Skeletal muscle cell (primary cell): ENCODE measurements at regions not wholly inside any gene's neighbourhood (a gene's known extent, or its start where the extent isn't known, plus 50 kb on each side); places are given as distances from the start of the nearest gene placed in this dataset.

Experiments
- DNase-seq: peaks from one replicate; pipeline ENCODE4 v3.0.0-alpha.2; 2010; ENCODE audit warnings: low read depth
- H3K4me3 ChIP-seq: 2 replicates; pipeline ENCODE4 v1.5.1; 2011; ENCODE audit warnings: low read depth, mild to moderate bottlenecking, control low read depth, low read length, moderate library complexity

DNA sequence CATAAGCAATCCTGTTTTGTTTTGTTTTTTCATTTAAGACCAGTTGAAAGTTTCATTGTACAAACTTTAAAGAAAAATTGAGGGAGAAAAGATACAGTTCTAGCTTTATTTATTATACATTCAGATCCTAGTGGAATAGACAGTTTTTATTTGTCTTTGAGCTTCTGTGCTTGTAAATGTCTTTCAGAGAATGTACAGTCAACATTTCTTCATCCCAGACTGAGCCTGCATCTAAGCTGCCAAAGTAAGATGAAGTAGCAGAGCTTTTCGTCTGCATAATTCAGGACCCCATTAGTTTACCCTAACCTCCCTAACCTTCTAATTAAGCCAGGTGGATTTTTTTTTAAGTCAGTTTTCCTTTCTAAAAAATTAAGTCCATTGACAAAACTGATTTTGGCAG, 516.7 kb upstream of the HTR2A start:
- DNase-seq: no peak
- H3K4me3 ChIP-seq: no peak overlapping the region

DNA sequence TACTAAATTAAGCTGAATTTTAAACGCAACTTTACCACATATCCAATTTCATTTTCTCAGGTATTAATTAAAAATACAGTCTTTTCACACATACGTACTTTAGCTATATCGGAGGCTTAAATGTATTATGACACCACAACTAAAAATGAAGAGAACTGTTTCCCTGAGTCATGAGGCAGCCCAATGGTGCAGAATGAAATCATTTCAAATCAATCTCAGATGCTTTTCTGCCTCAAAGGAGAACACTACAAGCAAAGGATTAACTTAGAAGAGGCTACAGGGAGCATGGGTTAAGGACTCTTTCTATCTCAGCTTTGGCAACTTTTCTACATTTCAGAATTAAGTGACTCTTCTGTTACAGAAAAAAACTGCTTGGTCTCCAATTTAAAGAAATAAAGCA, 516.3 kb upstream of the HTR2A start:
- H3K4me3 ChIP-seq: no peak overlapping the region
- DNase-seq: peak; percentile 22

DNA sequence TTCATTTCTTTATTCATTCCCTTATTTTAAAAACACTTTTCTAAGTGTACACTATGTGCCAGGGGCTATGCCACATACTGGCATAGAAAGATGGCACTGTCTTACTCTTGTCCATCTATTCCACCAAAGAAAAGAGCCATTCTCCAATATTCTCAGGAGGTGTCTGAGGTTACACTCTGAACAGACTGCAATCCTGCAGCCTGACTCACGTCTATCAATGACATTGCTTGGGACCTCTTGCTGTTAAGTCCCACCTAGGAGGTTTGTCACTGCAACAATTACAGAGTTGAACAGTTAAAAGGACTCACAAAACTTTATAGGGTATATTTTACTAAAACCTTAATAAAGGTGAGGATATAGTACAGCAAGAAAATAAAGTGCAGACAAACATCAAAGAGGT, 512.9 kb upstream of the HTR2A start:
- H3K4me3 ChIP-seq: no peak overlapping the region
- DNase-seq: no peak

GRCh38 chr13:47408546-47409319, 511.9 kb upstream of the HTR2A start:
- no peak overlapping the region for H3K4me3 ChIP-seq
- DNase-seq: no peak

- no peak for DNase-seq
- H3K4me3 ChIP-seq: no peak overlapping the region
These were observed 511.0 kb upstream of the HTR2A start for GRCh38 chr13:47407808-47408207.

GRCh38 chr13:47399599-47399998, 502.7 kb upstream of the HTR2A start:
- no peak for DNase-seq
- H3K4me3 ChIP-seq: no peak overlapping the region

DNA sequence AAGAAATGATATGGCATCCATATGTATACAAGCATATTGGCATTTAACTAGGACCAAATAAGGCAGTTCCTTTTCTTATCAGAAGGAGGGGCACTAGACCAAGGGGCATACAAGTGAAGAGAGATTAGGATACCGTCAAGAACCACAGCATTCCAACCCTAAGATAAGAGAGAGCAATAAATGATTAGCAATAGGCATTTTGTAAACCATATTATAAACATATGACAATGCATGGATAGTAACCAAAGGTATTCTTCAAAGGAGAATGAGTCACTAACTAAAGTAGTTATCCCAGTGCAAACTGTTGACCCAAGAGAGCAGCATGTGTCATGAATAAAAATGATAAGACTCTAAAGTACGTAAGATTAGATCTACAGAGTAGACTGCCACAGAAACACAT, 500.9 kb upstream of the HTR2A start:
- no peak for DNase-seq
- no peak overlapping the region for H3K4me3 ChIP-seq

GRCh38 chr13:47396915-47397314, 500.1 kb upstream of the HTR2A start:
- no peak for DNase-seq
- H3K4me3 ChIP-seq: no peak overlapping the region

GRCh38 chr13:47374741-47375140, 477.9 kb upstream of the HTR2A start:
- DNase-seq: no peak
- no peak overlapping the region for H3K4me3 ChIP-seq

DNA sequence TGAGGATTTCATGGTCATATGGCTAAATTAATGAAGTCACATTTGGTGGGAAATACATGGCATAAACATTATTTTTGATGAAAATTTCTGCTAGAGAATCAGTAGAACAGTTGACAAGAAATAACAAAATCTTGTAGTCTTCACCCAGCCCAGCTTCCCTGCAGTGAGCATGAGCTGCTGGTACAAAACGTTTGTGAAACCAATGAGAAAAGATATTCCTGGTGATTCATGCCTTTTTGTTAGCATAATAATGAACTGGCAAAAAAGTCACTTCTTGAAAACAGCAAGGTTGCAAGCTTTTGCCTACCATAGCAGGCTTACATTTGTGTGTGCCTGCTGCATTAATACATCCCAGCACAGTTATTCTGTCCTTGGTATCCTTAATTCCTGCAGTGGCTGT, 475.9 kb upstream of the HTR2A start:
- no peak for DNase-seq
- no peak overlapping the region for H3K4me3 ChIP-seq

- H3K4me3 ChIP-seq: no peak overlapping the region
- no peak for DNase-seq
These were observed 454.9 kb upstream of the HTR2A start for GRCh38 chr13:47351798-47352197.

GRCh38 chr13:47350334-47351124, 453.7 kb upstream of the HTR2A start:
- H3K4me3 ChIP-seq: no peak overlapping the region
- DNase-seq: no peak

DNA sequence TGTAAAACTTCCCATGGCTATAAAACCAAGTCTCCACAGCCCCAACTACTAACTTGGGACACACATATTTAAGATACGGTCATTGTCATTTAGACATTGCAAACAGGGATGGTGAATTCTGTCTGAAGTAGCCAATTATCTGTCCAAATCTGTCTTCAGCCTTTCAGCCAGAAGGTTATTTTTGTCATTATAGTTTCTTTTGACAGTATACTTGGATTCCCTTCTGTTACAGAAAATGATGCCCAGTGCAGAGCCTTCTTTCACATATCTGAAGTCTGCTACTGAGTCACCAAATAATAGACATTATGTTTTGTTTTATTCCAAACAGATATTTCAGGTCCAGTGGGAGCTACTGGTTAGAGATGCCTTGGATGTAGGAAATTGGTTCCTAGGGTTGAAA, 452.4 kb upstream of the HTR2A start:
- no peak overlapping the region for H3K4me3 ChIP-seq
- no peak for DNase-seq

- DNase-seq: peak; percentile 98
- no peak overlapping the region for H3K4me3 ChIP-seq
These were observed 441.1 kb upstream of the HTR2A start for GRCh38 chr13:47337781-47338507.

- H3K4me3 ChIP-seq: no peak overlapping the region
- peak; percentile 97 for DNase-seq
These were observed 437.3 kb upstream of the HTR2A start for GRCh38 chr13:47334173-47334572.

- H3K4me3 ChIP-seq: no peak overlapping the region
- no peak for DNase-seq
These were observed 435.3 kb upstream of the HTR2A start for GRCh38 chr13:47332149-47332548.

DNA sequence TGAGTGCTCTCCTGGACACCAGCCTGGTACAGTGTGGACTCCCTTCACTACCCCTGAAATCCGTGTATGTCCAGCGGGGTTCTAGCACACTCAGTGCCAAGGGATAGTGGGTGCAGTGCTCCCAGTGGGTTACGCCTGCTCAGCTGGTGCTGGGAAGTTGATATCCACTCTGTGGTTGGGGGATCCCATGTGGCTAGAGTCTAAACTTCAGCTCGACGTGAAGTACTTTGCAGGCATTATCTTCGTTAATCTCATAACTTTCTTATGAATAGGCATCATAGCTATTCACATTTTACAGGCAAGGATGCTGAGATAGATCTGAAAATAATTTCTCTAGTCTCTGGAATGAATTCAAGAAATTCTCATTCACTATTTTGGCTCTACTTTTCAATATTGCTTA, 433.2 kb upstream of the HTR2A start:
- no peak for DNase-seq
- no peak overlapping the region for H3K4me3 ChIP-seq

DNA sequence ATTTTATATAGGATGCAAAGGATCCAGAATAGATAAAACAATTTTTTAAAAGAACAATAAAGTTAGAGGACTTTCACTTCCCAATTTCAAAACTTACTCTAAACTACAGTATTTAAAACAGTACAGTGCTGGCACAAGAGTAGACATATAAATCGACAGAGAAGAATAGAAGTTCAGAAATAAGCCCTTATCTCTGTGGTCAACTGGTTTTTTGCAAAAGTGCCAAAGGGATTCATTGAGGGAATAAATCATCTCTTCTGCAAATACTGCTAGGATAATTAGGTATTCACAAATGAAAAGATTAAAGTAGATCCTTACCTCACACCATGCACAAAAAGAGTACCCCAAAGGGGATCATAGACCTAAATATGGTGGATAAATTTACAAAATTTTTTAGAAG, 431.0 kb upstream of the HTR2A start:
- H3K4me3 ChIP-seq: no peak overlapping the region
- DNase-seq: no peak

DNA sequence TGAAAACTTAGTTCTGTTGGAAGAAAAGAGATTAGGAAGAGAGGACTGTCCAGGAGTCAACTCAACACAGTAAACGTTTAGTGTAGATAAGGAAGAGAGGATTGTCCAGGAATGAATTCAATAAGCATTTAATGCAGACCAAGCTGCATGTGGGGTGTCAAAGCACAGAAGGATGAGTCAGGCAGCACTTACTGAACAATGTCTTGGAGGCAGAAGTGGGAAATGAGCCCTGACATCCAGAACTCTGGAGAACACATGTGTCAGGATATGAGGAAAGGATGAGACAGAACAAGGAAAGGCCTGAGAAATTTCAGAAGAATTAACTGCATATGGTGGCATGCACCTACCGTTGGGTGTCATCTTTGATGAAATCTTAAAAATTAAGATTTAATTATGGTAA, 429.2 kb upstream of the HTR2A start:
- DNase-seq: peak; percentile 69

DNA sequence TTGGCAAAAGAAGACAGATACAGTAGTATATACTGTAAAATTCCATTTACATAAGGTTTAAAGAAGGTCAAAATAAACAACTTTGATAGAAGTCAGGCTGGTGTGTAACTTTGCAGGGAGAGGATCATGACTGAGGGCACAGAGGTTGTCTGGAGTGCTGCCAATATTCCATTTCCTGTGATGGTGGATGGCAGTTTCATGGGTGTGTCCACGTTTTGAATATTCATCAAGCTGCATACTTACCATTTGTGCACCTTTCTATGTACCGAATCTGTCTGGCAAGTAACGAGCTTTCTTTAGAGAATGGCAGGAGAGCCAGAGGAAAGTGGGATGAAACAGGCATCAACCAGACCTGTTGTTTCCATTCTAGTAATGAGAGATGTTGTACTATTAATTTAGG, 420.5 kb upstream of the HTR2A start:
- H3K4me3 ChIP-seq: no peak overlapping the region
- no peak for DNase-seq

More for the DNA sequence above, 429.2 kb upstream of the HTR2A start:
- no peak overlapping the region for H3K4me3 ChIP-seq
